Fibroblast of skin of abdomen (primary cell): ENCODE measurements at regions not wholly inside any gene's neighbourhood (a gene's known extent, or its start where the extent isn't known, plus 50 kb on each side); places are given as distances from the start of the nearest gene placed in this dataset.

Experiments
- DNase-seq: peaks from one replicate; pipeline ENCODE4 v3.0.0-alpha.2; 2013

GRCh38 chr3:8363200-8363599, 138.4 kb upstream of the LMCD1 start:
- DNase-seq: no peak

DNA sequence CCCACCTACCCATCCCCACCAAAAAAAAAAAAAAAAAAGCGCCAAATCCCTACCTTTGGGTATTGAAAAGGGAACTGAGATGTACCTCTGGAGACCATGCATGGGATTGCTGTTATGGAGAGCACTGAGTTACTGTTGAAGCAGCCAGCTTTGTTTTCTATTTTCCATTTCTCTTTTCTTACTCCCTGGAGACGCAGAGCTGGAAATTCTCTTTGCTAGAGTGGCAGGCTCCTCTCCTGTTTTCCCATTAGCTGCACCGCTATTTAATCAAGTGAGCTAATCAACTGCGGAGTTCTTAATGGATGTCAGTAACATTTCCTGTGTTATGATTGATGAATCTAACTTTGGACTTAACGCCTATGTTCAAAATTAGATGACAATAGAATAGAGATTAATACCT, 136.1 kb upstream of the LMCD1 start:
- no peak for DNase-seq

- no peak for DNase-seq
Observed at GRCh38 chr3:8366219-8366810, 135.3 kb upstream of the LMCD1 start.

DNA sequence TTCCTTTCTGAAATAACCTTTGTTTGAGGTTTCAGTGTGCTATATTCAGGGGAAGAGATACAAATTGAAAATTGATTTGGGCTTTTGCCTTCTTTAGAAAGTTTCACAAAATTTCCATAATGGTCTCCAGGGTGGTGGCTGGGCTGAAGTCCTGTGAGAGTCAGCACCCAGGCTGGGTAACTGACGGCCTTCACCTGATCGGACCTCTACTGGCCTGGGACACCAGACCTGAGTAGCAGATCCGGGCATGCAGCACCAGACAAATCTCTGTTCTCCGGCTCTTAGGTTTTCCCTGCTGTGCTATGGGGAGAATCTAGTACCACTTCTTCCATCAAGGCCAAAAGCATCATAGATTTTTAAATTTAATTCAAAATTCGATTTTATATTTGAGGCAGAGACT, 133.0 kb upstream of the LMCD1 start:
- DNase-seq: no peak

GRCh38 chr3:8369638-8370037, 132.0 kb upstream of the LMCD1 start:
- no peak for DNase-seq

- DNase-seq: peak; percentile 91
Observed at GRCh38 chr3:8371085-8371551, 130.5 kb upstream of the LMCD1 start.

- DNase-seq: no peak
Observed at GRCh38 chr3:8371960-8372463, 129.6 kb upstream of the LMCD1 start.

DNA sequence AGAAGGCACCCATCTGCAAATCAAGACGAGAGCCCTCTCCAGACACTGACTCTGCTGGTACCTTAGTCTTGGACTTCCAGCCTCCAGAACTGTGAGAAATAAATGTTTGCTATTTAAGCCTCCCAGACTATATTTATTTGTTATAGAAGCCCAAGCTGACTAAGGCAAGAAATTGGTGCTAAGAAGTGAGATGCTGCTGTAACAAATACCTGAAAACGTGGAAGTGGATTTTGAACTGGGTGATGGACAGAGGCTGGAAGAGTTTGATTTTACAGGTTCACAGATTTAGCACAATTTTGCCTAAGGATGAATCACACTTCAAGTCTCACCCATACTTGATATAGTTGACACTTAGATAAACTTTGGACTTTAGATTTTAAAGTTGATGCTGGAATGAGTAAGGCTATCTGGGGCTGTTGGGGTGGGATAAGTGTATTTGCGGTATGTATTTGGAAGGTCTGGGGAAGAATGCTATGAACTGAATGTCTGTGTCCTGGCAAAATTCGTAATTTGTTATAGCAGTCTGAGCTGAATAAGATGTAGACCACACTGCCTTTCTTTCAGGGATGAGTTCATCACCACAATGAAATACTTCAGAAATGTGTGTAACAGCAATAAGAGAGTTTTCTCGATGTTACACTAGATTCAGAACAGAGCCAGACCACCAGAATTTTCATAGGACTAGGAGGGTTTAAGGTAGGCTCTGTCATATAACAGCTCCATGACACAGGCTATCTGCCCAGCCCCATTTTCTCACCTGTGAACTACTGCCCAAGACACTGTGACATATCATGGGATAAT, 120.5 kb upstream of the LMCD1 start:
- no peak for DNase-seq

DNA sequence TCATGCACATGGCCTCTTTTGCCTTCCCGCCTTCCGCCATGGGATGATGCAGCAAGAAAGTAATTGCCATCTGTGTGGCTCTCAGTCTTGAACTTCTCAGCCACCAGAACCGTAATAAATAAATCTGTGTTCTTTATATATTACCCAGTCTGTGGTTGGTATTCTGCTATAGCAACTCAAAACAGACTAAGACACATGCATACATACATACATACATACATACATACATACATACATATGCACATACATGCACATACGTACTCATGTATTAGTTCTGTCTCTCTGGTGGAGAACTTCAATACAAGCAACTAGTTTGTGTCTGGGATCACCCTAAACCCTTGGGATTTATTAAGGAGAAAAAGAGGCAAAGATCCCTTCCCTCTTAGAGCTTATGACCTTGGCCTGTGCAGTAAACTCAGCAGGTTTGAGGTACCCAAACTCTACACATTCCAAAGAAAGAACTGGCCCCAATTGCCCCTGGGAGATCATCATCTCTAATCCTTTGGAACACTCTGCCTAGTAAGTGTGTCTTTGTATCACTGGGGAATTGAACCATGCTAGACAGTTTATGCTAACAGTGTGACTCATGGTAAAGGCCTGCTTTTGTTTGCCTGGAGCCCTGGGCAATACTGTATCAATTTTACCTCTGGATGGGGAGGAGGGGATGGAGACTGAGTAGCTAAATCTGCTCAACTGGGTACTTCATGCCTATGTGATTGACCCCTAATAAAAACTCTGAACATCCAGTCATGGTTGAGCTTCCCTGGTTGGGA, 115.6 kb upstream of the LMCD1 start:
- DNase-seq: peak; percentile 31

- peak; percentile 56 for DNase-seq
Observed at GRCh38 chr3:8387571-8387970, 114.1 kb upstream of the LMCD1 start.

DNA sequence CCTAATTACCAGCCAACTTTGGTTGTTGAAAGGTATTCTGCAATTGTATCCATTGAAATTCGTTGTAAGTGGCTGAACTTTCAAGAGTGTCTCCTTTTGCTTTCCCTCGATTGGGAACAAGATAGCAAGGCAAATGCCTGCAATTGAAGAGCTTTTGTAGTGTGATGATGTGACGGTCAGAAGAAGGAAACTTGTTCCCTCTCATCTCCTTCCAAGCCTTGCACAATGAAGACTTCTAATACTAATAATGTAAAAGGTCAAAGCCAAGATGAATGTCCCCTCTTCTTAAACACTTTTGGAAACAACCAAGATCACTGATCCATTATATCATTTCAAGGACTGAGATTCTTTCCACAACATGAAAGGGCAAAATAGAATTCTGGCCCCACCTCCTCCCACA, 101.9 kb upstream of the LMCD1 start:
- no peak for DNase-seq

DNA sequence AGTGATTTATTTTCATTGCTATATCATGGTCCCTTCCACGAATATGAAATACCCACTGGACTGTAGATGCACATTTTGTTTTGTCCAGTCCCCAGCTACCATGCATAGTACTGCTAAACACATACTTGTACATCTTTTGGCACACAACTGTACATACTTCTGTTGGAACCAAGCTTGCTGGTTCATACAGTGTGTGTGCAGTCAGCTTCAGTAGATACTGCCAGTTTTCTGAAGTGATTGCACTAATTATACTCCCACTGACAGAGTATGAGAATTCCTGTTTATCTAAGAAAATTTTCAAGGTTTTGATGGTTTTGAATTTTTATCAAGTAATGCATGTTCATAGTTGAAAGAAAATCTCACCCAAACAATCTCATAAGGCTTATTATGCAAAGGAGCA, 100.7 kb upstream of the LMCD1 start:
- no peak for DNase-seq

DNA sequence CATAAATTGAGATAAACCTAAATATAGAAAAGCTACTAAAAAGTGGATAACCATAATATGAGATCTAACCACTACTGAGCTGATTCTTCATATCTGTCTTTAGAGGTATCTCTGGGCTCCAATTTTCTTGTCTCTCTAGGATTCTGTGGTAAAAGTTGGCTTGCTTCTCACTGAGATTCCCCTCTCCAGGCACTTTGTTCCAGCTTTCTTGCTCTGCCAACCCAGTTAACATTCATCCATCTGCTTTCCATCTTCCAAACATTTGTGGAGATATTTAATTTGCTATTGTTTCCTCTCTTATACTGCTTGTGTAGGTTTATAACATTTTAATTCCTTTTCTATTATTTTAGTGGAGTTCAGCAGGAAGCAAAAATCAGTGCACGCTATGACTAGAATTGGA, 97.6 kb upstream of the LMCD1 start:
- no peak for DNase-seq

- no peak for DNase-seq
Observed at GRCh38 chr3:8405144-8405543, 96.5 kb upstream of the LMCD1 start.

DNA sequence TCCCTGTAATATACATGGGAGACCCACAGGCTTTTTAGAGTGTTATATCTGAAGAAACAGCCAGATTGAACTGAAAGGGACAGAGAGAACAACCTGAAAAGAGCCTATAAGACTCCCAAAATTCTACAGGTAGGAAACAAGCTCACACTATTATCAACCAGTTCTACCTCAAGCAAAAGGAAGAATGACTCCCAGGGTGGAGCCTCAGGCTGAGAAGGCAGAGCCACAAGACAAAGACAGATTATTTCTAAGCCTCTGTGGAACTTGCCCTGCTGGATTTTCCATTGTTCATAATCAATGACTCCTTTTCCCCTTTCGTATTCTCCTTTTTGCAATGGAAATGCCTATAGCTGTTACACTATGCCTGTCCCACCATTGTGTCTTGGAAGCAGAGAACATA, 95.1 kb upstream of the LMCD1 start:
- DNase-seq: no peak

GRCh38 chr3:8413337-8413926, 88.2 kb upstream of the LMCD1 start:
- DNase-seq: no peak

DNA sequence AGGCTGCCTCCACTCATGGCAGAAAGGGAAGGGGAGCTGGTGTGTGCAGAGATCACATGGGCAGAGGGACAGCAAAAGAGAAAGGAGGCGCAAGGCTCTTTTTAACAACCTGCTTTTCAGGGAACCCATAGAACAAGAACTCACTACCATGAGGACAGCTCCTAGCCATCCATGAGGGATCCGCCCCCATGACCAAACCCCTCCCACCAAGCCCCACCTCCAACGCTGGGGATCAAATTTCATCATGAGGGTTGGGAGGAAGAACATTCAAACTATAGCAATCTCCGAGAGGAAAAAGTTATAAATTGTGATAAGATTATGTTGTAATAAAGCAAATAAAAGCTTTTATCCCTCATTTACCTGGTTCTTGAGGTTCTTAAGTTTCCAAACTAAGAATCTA, 84.7 kb upstream of the LMCD1 start:
- no peak for DNase-seq

DNA sequence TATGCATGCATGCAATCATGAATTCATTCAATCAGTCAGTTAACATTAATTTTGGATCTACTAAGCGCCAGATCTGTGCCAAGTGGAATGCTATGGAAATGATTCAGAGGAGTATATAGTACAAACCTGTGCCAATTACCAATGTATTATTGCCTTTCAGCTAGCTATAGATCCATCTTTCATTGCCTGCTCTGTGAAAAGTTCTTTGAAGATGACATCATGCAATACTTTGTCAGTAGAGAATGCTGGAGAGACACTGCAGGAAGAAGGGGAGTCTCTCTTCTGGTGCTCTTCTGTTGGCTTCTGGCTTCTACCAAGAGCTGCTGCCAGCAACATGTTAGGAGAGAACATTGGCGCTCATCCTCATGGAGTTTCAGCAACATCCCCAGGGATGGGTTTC, 81.0 kb upstream of the LMCD1 start:
- peak; percentile 74 for DNase-seq

DNA sequence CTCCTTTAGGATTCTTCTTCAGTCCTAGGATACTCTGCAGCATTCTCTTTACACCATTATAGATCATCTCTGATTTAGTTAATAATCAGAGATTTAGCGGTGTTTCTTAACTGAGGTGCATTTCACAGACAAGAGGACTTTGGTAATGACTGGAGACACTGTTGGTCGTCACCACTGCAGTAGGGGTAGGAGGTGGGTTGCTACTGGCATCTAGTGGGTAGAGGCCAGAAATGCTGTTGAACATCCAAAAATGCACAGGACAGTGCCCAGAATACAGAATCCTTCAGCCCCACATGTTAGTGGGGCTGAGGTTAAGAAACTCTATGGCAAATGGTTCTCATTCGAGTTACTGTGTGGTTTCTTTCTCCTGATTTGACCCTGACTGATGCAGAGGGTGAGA, 80.4 kb upstream of the LMCD1 start:
- no peak for DNase-seq

DNA sequence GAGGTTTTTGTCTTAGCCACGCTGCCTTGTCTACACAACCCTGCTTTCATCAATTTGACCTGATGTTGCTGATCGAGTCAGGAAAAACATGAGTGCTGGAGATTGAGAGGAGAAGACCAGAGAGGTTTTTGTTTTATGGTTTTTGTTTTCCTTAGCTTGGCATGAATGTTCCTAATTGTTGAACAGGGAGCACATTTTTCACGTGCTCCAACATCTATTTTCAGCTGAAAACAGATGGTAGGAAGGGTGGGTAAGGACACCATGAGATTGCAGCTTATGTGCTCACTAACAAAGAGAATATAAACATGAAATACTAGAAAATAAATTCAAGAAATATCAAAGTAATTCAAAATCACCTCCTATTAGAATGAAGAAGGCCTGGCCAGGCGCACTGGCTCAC, 79.9 kb upstream of the LMCD1 start:
- no peak for DNase-seq

DNA sequence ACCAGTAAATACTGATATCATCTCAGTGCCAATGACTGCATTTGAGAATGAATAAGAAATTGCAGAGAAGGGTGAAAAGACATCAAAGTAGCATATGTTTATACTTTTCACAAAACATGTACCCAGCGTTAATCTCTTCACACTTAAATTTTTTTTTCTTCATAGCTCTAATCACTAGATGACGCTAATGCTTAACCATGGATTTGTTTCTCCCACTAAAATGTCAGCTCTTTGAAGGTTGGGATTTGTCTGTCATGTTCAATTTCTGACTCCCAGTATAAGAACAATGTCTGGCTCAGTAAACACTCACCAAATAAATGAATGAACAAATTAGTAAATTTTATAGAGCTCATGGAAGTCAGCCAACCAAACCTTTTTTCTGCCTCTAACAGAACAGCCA, 78.3 kb upstream of the LMCD1 start:
- DNase-seq: no peak

- DNase-seq: no peak
Observed at GRCh38 chr3:8424281-8424680, 77.3 kb upstream of the LMCD1 start.

GRCh38 chr3:8436661-8437287, 64.8 kb upstream of the LMCD1 start:
- DNase-seq: no peak
